ENCODE measurements at regions not wholly inside any gene's neighbourhood (a gene's known extent, or its start where the extent isn't known, plus 50 kb on each side); places are given as distances from the start of the nearest gene placed in this dataset.

DNA sequence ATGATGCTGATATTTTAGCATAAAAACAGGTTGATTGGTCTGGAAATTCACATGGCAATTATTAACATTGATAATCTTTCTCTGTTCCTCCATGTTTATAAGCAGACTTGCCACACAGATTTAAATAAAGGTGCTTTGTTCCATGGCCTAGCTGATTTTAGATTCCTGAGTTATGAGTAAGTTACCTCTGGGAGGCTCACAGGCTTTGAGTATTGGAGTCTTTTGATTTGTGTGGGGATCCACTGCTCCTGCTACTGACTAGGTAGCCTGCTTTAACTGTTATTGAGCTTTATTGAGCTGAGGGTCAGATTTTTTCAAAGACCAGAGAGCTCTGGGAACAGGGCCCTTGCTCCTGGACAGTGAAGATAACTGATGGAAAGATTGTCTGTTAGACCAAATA lies 166.1 kb downstream of the ANKRD30B start (continued):
- TF ChIP-seq, protein P1, sequence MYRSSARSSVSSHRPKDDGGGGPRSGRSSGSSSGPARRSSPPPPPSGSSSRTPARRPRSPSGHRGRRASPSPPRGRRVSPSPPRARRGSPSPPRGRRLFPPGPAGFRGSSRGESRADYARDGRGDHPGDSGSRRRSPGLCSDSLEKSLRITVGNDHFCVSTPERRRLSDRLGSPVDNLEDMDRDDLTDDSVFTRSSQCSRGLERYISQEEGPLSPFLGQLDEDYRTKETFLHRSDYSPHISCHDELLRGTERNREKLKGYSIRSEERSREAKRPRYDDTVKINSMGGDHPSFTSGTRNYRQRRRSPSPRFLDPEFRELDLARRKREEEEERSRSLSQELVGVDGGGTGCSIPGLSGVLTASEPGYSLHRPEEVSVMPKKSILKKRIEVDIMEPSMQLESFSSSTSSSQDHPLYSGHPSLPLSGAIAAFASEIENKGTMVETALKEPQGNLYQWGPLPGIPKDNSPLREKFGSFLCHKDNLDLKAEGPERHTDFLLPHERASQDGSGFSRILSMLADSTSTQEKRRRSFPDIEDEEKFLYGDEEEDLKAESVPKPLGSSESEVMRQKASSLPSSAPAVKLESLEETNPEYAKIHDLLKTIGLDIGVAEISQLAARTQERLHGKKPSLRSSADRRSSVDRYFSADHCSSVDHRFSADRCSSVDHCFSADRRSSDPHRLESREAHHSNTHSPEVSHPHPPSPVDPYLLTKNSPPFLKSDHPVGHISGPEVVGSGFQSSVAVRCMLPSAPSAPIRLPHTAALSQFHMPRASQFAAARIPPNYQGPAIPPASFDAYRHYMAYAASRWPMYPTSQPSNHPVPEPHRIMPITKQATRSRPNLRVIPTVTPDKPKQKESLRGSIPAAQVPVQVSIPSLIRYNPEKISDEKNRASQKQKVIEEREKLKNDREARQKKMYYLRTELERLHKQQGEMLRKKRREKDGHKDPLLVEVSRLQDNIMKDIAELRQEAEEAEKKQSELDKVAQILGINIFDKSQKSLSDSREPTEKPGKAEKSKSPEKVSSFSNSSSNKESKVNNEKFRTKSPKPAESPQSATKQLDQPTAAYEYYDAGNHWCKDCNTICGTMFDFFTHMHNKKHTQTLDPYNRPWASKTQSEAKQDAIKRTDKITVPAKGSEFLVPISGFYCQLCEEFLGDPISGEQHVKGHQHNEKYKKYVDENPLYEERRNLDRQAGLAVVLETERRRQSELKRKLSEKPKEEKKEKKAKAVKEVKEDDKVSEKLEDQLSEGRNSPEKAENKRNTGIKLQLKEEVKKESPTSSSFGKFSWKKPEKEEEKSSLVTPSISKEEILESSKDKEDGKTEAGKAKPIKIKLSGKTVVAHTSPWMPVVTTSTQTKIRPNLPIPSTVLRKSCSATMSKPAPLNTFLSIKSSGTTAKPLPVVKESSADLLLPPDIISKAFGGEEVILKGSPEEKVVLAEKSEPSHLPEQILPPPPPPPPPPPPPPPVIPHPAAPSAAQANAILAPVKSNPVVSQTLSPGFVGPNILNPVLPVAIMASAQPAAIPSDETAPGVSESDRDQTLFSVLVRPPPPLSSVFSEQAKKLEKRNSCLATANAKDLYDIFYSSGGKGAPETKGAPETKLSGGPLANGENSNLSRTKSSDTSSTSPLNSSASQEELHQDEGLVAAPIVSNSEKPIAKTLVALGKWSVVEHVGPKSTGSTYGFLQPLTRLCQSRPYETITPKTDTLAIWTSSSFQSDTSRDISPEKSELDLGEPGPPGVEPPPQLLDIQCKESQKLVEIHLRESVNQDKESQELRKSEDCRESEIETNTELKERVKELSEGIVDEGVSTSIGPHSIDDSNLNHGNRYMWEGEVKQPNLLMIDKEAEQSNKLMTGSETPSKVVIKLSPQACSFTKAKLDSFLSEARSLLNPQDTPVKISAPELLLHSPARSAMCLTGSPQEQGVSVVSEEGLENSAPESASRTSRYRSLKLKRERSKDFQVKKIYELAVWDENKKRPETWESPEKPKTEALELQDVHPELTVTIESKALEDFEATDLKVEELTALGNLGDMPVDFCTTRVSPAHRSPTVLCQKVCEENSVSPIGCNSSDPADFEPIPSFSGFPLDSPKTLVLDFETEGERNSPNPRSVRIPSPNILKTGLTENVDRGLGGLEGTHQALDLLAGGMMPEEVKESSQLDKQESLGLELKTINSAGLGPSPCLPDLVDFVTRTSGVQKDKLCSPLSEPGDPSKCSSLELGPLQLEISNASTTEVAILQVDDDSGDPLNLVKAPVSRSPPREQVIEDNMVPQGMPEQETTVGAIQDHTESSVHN (CRISPR knock-in tag; IDR thresholded peaks at IDR 0.05) = no peak
- TF ChIP-seq, protein P2, sequence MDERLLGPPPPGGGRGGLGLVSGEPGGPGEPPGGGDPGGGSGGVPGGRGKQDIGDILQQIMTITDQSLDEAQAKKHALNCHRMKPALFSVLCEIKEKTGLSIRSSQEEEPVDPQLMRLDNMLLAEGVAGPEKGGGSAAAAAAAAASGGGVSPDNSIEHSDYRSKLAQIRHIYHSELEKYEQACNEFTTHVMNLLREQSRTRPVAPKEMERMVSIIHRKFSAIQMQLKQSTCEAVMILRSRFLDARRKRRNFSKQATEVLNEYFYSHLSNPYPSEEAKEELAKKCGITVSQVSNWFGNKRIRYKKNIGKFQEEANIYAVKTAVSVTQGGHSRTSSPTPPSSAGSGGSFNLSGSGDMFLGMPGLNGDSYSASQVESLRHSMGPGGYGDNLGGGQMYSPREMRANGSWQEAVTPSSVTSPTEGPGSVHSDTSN (CRISPR knock-in tag; IDR thresholded peaks at IDR 0.05) = no peak
- TF ChIP-seq ZNF205 (CRISPR knock-in tag; IDR thresholded peaks at IDR 0.05) (no peak), ZFP90 (CRISPR knock-in tag; IDR thresholded peaks at IDR 0.05; ENCODE audit: borderline replicate concordance) (no peak), SUZ12 (IDR thresholded peaks at IDR 0.05; ENCODE audit: low read depth, low read length) (no peak), ZNF138 (CRISPR knock-in tag; IDR thresholded peaks at IDR 0.05; ENCODE audit: low read depth) (no peak), ISL2 (CRISPR knock-in tag; IDR thresholded peaks at IDR 0.05) (no peak)
- TF ChIP-seq, protein P3, sequence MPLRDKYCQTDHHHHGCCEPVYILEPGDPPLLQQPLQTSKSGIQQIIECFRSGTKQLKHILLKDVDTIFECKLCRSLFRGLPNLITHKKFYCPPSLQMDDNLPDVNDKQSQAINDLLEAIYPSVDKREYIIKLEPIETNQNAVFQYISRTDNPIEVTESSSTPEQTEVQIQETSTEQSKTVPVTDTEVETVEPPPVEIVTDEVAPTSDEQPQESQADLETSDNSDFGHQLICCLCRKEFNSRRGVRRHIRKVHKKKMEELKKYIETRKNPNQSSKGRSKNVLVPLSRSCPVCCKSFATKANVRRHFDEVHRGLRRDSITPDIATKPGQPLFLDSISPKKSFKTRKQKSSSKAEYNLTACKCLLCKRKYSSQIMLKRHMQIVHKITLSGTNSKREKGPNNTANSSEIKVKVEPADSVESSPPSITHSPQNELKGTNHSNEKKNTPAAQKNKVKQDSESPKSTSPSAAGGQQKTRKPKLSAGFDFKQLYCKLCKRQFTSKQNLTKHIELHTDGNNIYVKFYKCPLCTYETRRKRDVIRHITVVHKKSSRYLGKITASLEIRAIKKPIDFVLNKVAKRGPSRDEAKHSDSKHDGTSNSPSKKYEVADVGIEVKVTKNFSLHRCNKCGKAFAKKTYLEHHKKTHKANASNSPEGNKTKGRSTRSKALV (CRISPR knock-in tag; IDR thresholded peaks at IDR 0.05) = no peak
- TF ChIP-seq, protein P4, sequence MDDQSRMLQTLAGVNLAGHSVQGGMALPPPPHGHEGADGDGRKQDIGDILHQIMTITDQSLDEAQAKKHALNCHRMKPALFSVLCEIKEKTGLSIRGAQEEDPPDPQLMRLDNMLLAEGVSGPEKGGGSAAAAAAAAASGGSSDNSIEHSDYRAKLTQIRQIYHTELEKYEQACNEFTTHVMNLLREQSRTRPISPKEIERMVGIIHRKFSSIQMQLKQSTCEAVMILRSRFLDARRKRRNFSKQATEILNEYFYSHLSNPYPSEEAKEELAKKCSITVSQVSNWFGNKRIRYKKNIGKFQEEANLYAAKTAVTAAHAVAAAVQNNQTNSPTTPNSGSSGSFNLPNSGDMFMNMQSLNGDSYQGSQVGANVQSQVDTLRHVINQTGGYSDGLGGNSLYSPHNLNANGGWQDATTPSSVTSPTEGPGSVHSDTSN (CRISPR knock-in tag; IDR thresholded peaks at IDR 0.05; ENCODE audit: borderline replicate concordance) = no peak
